BE2C (cell line): ENCODE measurements at regions not wholly inside any gene's neighbourhood (a gene's known extent, or its start where the extent isn't known, plus 50 kb on each side); places are given as distances from the start of the nearest gene placed in this dataset.

Experiments used
- DNase-seq: peaks from one replicate; pipeline ENCODE4 v3.0.0-alpha.2; 2020
- H3K27me3 ChIP-seq: fragments of 250-450 bp; sonication (Bioruptor Pico); 2 replicates; pipeline ENCODE4 v1.5.1; 2020; ENCODE audit warnings: mild to moderate bottlenecking
- H3K36me3 ChIP-seq: fragments of 250-450 bp; sonication (Bioruptor Pico); 2 replicates; pipeline ENCODE4 v1.5.1; 2020; ENCODE audit warnings: mild to moderate bottlenecking
- H3K4me1 ChIP-seq: fragments of 250-450 bp; sonication (Bioruptor Pico); 2 replicates; pipeline ENCODE4 v1.5.1; 2020
- H3K4me3 ChIP-seq: 2 replicates; pipeline ENCODE4 v1.5.1; 2011; ENCODE audit warnings: low read depth, low read length
- H3K9me3 ChIP-seq: fragments of 250-450 bp; sonication (Bioruptor Pico); 2 replicates; pipeline ENCODE4 v1.5.1; 2020
- TF ChIP-seq, protein P1 (sequence below): IDR thresholded peaks from 2 replicates; pipeline ENCODE4 v1.5.1; 2012; ENCODE audit warnings: mild to moderate bottlenecking, low read depth, low read length

DNA sequence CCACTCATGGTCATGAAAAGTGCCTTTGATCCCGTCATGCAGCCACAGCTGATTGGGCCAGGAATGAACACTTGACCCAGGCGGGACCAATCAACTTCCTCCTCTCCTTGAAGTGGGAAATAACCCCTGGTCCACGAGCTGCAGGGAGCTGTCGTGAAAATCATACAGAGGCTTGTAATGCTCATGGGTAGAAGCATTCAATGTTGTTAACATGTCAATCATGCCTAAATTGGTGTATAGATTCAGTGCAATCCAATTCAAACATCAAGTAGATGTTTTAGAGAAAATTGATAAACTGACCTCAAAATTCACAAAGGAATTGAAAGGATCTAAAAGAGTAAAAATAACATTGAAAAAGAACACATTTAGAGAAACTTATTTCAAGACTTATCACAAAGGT is 1019.0 kb upstream of the TMEM132C start:
- H3K4me1 ChIP-seq = no peaks in the 10 kb centered on the region
- H3K4me3 ChIP-seq = no peak overlapping the region
- no peaks in the 10 kb centered on the region for H3K36me3 ChIP-seq
- DNase-seq = no peak
- H3K27me3 ChIP-seq = no peaks in the 10 kb centered on the region
- no peaks in the 10 kb centered on the region for H3K9me3 ChIP-seq
- TF ChIP-seq, protein P1, sequence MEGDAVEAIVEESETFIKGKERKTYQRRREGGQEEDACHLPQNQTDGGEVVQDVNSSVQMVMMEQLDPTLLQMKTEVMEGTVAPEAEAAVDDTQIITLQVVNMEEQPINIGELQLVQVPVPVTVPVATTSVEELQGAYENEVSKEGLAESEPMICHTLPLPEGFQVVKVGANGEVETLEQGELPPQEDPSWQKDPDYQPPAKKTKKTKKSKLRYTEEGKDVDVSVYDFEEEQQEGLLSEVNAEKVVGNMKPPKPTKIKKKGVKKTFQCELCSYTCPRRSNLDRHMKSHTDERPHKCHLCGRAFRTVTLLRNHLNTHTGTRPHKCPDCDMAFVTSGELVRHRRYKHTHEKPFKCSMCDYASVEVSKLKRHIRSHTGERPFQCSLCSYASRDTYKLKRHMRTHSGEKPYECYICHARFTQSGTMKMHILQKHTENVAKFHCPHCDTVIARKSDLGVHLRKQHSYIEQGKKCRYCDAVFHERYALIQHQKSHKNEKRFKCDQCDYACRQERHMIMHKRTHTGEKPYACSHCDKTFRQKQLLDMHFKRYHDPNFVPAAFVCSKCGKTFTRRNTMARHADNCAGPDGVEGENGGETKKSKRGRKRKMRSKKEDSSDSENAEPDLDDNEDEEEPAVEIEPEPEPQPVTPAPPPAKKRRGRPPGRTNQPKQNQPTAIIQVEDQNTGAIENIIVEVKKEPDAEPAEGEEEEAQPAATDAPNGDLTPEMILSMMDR = no peak

DNA sequence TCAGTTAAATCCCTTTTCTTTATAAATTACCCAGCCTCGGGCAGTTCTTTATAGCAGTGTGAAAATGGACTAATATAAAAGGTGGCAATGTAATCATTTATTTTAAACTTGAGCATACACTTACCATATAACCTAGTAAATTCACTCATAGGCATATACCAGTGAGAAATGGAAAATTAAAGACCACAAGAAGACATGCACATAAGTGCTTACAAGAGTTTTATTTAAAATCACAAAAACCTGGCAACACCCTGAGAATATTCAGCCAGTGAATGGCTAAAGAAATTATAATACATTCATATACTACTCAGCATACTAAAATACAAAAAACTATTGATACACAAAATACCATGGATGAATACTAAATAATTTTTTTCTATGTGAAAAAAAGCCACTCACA is 1017.5 kb upstream of the TMEM132C start:
- H3K36me3 ChIP-seq = no peaks in the 10 kb centered on the region
- H3K4me1 ChIP-seq = no peaks in the 10 kb centered on the region
- H3K27me3 ChIP-seq = no peaks in the 10 kb centered on the region
- H3K4me3 ChIP-seq = no peak overlapping the region
- H3K9me3 ChIP-seq = no peaks in the 10 kb centered on the region
- TF ChIP-seq, protein P1 = no peak
- DNase-seq = no peak

DNA sequence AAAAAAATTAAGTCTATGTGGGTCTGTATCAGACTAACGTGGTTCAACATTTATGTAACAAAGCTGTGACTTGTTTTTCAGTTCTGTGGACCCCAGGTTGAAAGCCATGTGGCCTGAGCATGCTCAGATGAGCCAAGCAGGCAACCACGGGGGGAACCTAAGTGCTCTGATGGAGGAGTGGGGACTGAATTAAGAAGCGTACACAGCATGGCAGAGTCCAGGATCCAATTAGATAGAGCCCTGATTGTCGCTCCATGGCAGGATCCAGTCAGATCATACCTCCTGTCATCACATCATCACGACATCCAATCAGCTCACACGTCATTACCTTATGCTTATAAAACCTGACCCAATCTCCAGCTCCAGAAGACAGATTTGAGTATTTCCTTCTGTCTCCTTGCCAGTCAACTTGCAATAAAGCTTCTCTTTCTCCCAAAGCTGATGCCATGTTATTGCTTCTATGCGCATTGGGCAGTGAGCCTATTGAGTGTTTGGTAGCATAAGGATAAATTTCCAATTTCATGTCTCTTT is 1013.1 kb upstream of the TMEM132C start:
- Histone ChIP-seq H3K27me3 (no peaks in the 10 kb centered on the region), H3K4me1 (no peaks in the 10 kb centered on the region), H3K9me3 (no peaks in the 10 kb centered on the region), H3K4me3 (no peak overlapping the region), H3K36me3 (no peaks in the 10 kb centered on the region)
- TF ChIP-seq, protein P1 = no peak
- no peak for DNase-seq

DNA sequence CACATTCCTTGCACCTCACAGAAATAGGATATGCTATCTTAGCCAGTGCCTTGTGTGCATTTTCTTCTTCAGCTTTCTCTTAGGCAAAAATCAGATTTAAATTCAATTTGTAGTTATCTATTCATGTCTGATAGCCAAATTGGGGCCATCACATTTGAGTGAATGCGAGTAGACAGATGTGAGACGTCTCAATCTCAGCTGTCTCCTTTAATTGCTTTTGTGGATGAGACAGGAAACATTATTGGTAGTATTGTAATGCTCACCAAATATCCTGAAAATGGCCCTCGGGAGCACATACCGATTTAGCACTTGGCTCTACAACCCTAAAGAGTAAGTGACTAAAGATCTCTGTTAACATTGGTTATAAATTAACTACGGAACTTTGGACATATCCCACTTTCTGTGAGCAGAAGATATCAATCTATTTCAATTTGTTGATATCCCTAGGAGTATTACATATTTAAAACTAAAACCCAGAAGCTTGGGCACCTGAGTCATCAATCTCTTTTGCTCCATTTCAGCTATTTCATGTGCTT is 1012.5 kb upstream of the TMEM132C start:
- TF ChIP-seq, protein P1 = no peak
- no peak overlapping the region for H3K4me3 ChIP-seq
- no peaks in the 10 kb centered on the region for H3K9me3 ChIP-seq

DNA sequence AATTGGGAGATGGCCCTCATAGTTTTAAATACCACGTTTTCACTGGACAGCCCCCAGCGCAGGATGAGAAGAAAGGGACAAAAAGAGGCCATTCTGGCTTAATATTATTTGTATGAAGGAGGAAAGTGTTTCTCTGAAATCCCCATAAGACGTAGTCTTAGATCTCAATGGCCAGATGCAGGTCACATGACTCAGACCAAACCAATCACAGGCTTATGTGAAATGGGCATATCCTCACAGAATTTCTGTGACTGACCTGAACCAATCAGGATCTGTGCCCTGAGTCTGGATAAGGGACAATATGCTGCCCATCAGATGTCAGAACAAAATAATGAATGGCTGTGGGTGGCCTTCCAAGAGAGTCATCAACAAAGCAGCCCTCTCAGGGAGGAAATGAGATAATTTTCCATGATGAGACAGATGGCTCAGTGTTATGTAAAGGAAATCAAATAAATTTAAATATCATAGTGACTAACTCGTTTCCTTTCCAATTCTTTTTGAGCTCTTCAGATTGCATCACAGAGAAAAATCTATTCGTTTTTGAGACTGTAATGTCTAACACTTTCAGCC is 1009.5 kb upstream of the TMEM132C start:
- no peaks in the 10 kb centered on the region for H3K36me3 ChIP-seq
- H3K4me1 ChIP-seq = no peaks in the 10 kb centered on the region
- TF ChIP-seq, protein P1 = no peak
- no peaks in the 10 kb centered on the region for H3K27me3 ChIP-seq
- no peak for DNase-seq
- H3K9me3 ChIP-seq = no peaks in the 10 kb centered on the region
- no peak overlapping the region for H3K4me3 ChIP-seq

More for the DNA sequence above, 1012.5 kb upstream of the TMEM132C start:
- DNase-seq = no peak
- Histone ChIP-seq H3K36me3 (no peaks in the 10 kb centered on the region), H3K4me1 (no peaks in the 10 kb centered on the region), H3K27me3 (no peaks in the 10 kb centered on the region)

DNA sequence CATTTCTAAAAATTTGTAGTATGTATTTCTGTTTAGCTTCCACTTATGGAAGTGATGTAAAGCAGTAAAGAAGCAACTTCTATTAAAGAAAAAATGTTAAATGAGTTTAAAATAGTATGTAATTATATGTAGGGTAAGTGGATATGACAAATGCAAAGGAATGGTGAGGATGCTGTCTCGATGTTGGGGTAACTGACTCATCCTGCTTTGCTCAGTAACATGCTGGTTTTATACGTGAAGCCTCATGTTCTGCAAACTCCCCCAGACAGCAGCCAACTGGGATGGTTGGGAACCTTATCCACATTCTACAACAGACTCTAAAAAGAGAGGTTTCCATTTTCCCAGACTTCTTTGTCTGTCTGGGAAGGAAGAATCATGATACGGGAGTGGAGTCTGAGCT is 1006.4 kb upstream of the TMEM132C start:
- H3K9me3 ChIP-seq = no peaks in the 10 kb centered on the region
- H3K4me3 ChIP-seq = no peak overlapping the region
- H3K27me3 ChIP-seq = no peaks in the 10 kb centered on the region
- TF ChIP-seq, protein P1 = no peak
- no peaks in the 10 kb centered on the region for H3K36me3 ChIP-seq
- H3K4me1 ChIP-seq = no peaks in the 10 kb centered on the region
- no peak for DNase-seq
